ENCODE measurements at regions not wholly inside any gene's neighbourhood (a gene's known extent, or its start where the extent isn't known, plus 50 kb on each side); places are given as distances from the start of the nearest gene placed in this dataset.

- TF ChIP-seq, protein P1, sequence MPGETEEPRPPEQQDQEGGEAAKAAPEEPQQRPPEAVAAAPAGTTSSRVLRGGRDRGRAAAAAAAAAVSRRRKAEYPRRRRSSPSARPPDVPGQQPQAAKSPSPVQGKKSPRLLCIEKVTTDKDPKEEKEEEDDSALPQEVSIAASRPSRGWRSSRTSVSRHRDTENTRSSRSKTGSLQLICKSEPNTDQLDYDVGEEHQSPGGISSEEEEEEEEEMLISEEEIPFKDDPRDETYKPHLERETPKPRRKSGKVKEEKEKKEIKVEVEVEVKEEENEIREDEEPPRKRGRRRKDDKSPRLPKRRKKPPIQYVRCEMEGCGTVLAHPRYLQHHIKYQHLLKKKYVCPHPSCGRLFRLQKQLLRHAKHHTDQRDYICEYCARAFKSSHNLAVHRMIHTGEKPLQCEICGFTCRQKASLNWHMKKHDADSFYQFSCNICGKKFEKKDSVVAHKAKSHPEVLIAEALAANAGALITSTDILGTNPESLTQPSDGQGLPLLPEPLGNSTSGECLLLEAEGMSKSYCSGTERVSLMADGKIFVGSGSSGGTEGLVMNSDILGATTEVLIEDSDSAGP (CRISPR knock-in tag; IDR thresholded peaks at IDR 0.05; ENCODE audit: borderline replicate concordance) = no peak
Measured at GRCh38 chr14:42141328-42141727, 534.7 kb downstream of the LRFN5 start (continued).

- no peak overlapping the region for H3K27ac ChIP-seq (ENCODE audit: extremely low read length, insufficient read depth, low read length)
- ATAC-seq = no peak
- DNase-seq (ENCODE audit: low spot score) = no peak
- TF ChIP-seq KDM5B (CRISPR knock-in tag; IDR thresholded peaks at IDR 0.05; ENCODE audit: borderline replicate concordance) (no peak), KLF6 (CRISPR knock-in tag; IDR thresholded peaks at IDR 0.05) (no peak), ARID5B (CRISPR knock-in tag; IDR thresholded peaks at IDR 0.05) (no peak), ZBTB39 (CRISPR knock-in tag; IDR thresholded peaks at IDR 0.05) (no peak), NFATC3 (CRISPR knock-in tag; IDR thresholded peaks at IDR 0.05) (no peak), RELA (CRISPR knock-in tag; IDR thresholded peaks at IDR 0.05) (no peak), YY1 (IDR thresholded peaks at IDR 0.05; ENCODE audit: insufficient read depth, insufficient replicate concordance, low read depth, low read length) (no peak), ONECUT2 (CRISPR knock-in tag; IDR thresholded peaks at IDR 0.05) (no peak), ZNF7 (CRISPR knock-in tag; IDR thresholded peaks at IDR 0.05) (no peak), ZNF557 (CRISPR knock-in tag; IDR thresholded peaks at IDR 0.05) (no peak), ZNF629 (CRISPR knock-in tag; conservative IDR thresholded peaks at IDR 0.05) (no peak), NPAS2 (CRISPR knock-in tag; IDR thresholded peaks at IDR 0.05; ENCODE audit: borderline replicate concordance) (no peak), YEATS2 (CRISPR knock-in tag; IDR thresholded peaks at IDR 0.05; ENCODE audit: borderline replicate concordance) (no peak)
- TF ChIP-seq, protein P2, sequence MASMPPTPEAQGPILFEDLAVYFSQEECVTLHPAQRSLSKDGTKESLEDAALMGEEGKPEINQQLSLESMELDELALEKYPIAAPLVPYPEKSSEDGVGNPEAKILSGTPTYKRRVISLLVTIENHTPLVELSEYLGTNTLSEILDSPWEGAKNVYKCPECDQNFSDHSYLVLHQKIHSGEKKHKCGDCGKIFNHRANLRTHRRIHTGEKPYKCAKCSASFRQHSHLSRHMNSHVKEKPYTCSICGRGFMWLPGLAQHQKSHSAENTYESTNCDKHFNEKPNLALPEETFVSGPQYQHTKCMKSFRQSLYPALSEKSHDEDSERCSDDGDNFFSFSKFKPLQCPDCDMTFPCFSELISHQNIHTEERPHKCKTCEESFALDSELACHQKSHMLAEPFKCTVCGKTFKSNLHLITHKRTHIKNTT (CRISPR knock-in tag; IDR thresholded peaks at IDR 0.05) = no peak
- TF ChIP-seq, protein P3, sequence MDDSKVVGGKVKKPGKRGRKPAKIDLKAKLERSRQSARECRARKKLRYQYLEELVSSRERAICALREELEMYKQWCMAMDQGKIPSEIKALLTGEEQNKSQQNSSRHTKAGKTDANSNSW (CRISPR knock-in tag; IDR thresholded peaks at IDR 0.05; ENCODE audit: borderline replicate concordance) = no peak
Measured at GRCh38 chr14:42140831-42141279, 534.2 kb downstream of the LRFN5 start.

More at GRCh38 chr14:42140831-42141279, 534.2 kb downstream of the LRFN5 start:
- Histone ChIP-seq H2AFZ (ENCODE audit: low read length) (no peak overlapping the region), H3K4me3 (replicated peaks in 1 of 3; ENCODE audit: insufficient read depth in 1 of 3, low read depth in 2 of 3, low read length in 3 of 3) (no peak overlapping the region), H3K79me2 (ENCODE audit: insufficient read depth, low read length) (no peaks in the 10 kb centered on the region), H3K27me3 (ENCODE audit: control insufficient read depth in 1 of 2, insufficient read depth in 2 of 2, low read length in 2 of 2) (no peaks in the 10 kb centered on the region), H3K4me2 (ENCODE audit: low read depth, low read length) (no peak overlapping the region), H4K20me1 (ENCODE audit: insufficient read depth, low read length) (no peaks in the 10 kb centered on the region), H3K4me1 (ENCODE audit: insufficient read depth, low read length) (no peaks in the 10 kb centered on the region), H3K9ac (ENCODE audit: insufficient read depth, low read depth, low read length) (no peak overlapping the region), H3K36me3 (replicated peaks in 1 of 2; ENCODE audit: control insufficient read depth in 1 of 2, insufficient read depth in 2 of 2, low read length in 2 of 2) (no peaks in the 10 kb centered on the region), H3K9me3 (ENCODE audit: low read length) (peaks cover 83% of the 10 kb centered on the region)
- intact Hi-C loops (cut with micrococcal nuclease; ENCODE audit: unreplicated experiment) (no loop called here), in situ Hi-C loops (cut with HindIII; ENCODE audit: extremely low pct_ligation_motif_present, low pct_unique_long_range_greater_than_20kb) (no loop called here)
- no TSS peak for BruUV-seq (replicated peaks)
- POLR2A ChIA-PET = no interaction called here
- CTCF ChIA-PET (ENCODE audit: low intra/inter-chr PET ratio, low total read pairs) = no interaction called here
- FAIRE-seq = no peak
- 3% methylated on average over 1 of the region's 1 CpG for WGBS (ENCODE audit: low lambda C conversion rate)
